ENCODE measurements at regions not wholly inside any gene's neighbourhood (a gene's known extent, or its start where the extent isn't known, plus 50 kb on each side); places are given as distances from the start of the nearest gene placed in this dataset.

DNA sequence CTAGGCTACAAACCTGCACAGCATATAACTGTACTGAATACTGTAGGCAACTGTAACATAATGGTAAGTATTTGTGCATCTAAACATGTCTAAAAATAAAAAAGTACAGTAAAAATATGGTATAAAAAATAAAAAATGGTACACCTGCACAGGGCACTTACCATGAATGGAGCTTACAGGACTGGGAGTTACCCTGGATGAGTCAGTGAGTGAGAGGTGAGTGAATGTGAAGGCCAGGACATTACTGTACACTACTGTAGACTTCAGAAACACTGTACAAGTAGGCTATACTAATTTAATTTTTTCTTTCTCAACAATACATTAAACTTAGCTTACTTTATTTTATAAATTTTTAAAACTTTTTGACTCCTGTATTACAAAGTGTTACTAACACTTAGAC lies 265.3 kb downstream of the KLF13 start:
- no peak for TF ChIP-seq JUN (IDR thresholded peaks at IDR 0.05)
- no peak for TF ChIP-seq ESRRA (IDR thresholded peaks at IDR 0.05; ENCODE audit: borderline replicate concordance, low read length)
- TF ChIP-seq, protein P1, sequence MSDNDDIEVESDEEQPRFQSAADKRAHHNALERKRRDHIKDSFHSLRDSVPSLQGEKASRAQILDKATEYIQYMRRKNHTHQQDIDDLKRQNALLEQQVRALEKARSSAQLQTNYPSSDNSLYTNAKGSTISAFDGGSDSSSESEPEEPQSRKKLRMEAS (IDR thresholded peaks at IDR 0.05), result no peak
- TF ChIP-seq, protein P2, sequence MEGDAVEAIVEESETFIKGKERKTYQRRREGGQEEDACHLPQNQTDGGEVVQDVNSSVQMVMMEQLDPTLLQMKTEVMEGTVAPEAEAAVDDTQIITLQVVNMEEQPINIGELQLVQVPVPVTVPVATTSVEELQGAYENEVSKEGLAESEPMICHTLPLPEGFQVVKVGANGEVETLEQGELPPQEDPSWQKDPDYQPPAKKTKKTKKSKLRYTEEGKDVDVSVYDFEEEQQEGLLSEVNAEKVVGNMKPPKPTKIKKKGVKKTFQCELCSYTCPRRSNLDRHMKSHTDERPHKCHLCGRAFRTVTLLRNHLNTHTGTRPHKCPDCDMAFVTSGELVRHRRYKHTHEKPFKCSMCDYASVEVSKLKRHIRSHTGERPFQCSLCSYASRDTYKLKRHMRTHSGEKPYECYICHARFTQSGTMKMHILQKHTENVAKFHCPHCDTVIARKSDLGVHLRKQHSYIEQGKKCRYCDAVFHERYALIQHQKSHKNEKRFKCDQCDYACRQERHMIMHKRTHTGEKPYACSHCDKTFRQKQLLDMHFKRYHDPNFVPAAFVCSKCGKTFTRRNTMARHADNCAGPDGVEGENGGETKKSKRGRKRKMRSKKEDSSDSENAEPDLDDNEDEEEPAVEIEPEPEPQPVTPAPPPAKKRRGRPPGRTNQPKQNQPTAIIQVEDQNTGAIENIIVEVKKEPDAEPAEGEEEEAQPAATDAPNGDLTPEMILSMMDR (IDR thresholded peaks at IDR 0.05), result no peak
- no peak for TF ChIP-seq PHF8 (IDR thresholded peaks at IDR 0.05; ENCODE audit: borderline replicate concordance, low read depth)
- TF ChIP-seq RAD21 (conservative IDR thresholded peaks at IDR 0.05 in 1 of 2, IDR thresholded peaks at IDR 0.05 in 1 of 2), result no peak

All from A549 (cell line).